ENCODE measurements at regions not wholly inside any gene's neighbourhood (a gene's known extent, or its start where the extent isn't known, plus 50 kb on each side); places are given as distances from the start of the nearest gene placed in this dataset.

DNA sequence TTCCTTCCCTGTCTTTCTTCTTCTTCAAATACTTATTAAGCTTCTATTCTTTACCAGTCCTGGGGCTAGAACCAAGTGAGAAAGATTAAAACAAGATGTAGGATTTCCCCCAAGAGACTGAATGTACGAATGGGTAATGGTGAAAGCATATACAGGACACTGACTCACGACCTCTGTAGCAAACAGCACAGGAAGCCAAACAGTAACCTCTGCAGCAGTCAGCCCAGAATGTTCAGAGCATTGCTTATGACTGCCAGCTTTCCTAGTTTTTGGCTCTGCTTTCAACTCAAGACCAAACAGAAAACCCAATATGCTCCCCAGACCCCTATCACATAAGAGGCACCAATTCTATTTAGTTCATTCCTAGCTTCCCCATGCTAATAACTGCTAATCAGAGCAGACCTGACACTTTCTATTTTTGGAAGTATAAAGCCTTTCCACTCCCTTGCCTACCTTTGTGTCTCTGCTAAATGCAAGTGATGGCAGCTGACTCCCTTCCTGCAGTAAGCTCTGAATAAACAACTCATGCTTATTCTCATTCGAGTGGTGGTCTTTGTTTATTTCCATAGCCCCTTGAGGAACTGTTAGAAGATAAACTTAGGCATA, 690.6 kb downstream of the EPM2A start:
- TF ChIP-seq POLR2AphosphoS5 (IDR thresholded peaks at IDR 0.05; ENCODE audit: insufficient read depth in 1 of 2, low read depth in 1 of 2), result no peak
- TF ChIP-seq, protein P1, sequence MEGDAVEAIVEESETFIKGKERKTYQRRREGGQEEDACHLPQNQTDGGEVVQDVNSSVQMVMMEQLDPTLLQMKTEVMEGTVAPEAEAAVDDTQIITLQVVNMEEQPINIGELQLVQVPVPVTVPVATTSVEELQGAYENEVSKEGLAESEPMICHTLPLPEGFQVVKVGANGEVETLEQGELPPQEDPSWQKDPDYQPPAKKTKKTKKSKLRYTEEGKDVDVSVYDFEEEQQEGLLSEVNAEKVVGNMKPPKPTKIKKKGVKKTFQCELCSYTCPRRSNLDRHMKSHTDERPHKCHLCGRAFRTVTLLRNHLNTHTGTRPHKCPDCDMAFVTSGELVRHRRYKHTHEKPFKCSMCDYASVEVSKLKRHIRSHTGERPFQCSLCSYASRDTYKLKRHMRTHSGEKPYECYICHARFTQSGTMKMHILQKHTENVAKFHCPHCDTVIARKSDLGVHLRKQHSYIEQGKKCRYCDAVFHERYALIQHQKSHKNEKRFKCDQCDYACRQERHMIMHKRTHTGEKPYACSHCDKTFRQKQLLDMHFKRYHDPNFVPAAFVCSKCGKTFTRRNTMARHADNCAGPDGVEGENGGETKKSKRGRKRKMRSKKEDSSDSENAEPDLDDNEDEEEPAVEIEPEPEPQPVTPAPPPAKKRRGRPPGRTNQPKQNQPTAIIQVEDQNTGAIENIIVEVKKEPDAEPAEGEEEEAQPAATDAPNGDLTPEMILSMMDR (IDR thresholded peaks at IDR 0.05), result no peak

Data from vagina (tissue), 2 donors.